HK-2 (cell line): ENCODE measurements at regions not wholly inside any gene's neighbourhood (a gene's known extent, or its start where the extent isn't known, plus 50 kb on each side); places are given as distances from the start of the nearest gene placed in this dataset.

Experiments
- DNase-seq: peaks from one replicate; pipeline ENCODE4 v3.0.0-alpha.2; 2018; ENCODE audit not compliant: unreplicated experiment

- DNase-seq, result no peak
These were observed 92.5 kb upstream of the NCK2 start for GRCh38 chr2:105652014-105652796.

- no peak for DNase-seq
These were observed 95.2 kb upstream of the NCK2 start for GRCh38 chr2:105649534-105649933.

GRCh38 chr2:105647731-105648130 is 97.0 kb upstream of the NCK2 start:
- no peak for DNase-seq

- no peak for DNase-seq
These were observed 98.0 kb upstream of the NCK2 start for GRCh38 chr2:105646774-105647076.

GRCh38 chr2:105645938-105646773 is 98.6 kb upstream of the NCK2 start:
- DNase-seq, result no peak

GRCh38 chr2:105645031-105645937 is 99.4 kb upstream of the NCK2 start:
- no peak for DNase-seq

GRCh38 chr2:105644174-105644980 is 100.3 kb upstream of the NCK2 start:
- DNase-seq, result no peak

- no peak for DNase-seq
These were observed 101.1 kb upstream of the NCK2 start for GRCh38 chr2:105643405-105644173.

GRCh38 chr2:105641389-105641811 is 103.3 kb upstream of the NCK2 start:
- no peak for DNase-seq

- DNase-seq, result no peak
These were observed 104.5 kb upstream of the NCK2 start for GRCh38 chr2:105640246-105640645.

GRCh38 chr2:105636109-105636740 is 108.5 kb upstream of the NCK2 start:
- DNase-seq, result no peak

- DNase-seq, result no peak
These were observed 109.1 kb upstream of the NCK2 start for GRCh38 chr2:105635564-105635963.

- DNase-seq, result no peak
These were observed 110.5 kb upstream of the NCK2 start for GRCh38 chr2:105634198-105634597.

- DNase-seq, result no peak
These were observed 112.8 kb upstream of the NCK2 start for GRCh38 chr2:105631922-105632321.

- no peak for DNase-seq
These were observed 113.7 kb upstream of the NCK2 start for GRCh38 chr2:105631011-105631410.

- no peak for DNase-seq
These were observed 115.1 kb upstream of the NCK2 start for GRCh38 chr2:105629634-105630033.

- no peak for DNase-seq
These were observed 117.2 kb upstream of the NCK2 start for GRCh38 chr2:105627534-105627933.

- no peak for DNase-seq
These were observed 117.8 kb upstream of the NCK2 start for GRCh38 chr2:105626966-105627340.

- no peak for DNase-seq
These were observed 118.3 kb upstream of the NCK2 start for GRCh38 chr2:105626212-105626965.
